IPS DF 4.7 (cell line): ENCODE measurements at regions not wholly inside any gene's neighbourhood (a gene's known extent, or its start where the extent isn't known, plus 50 kb on each side); places are given as distances from the start of the nearest gene placed in this dataset.
"Not testable (repeated sequence)": the region's sequence is repeated elsewhere in the genome, so short reads cannot be mapped to it uniquely, and the experiment has no call there.

Source experiments
- DNase-seq: peaks from one replicate; pipeline ENCODE4 v3.0.0-alpha.2; 2013; ENCODE audit warnings: low spot score; ENCODE audit errors: extremely low read depth

- no peak for DNase-seq
Observed at GRCh38 chr6:26173836-26174145, 86.6 kb downstream of the HFE start.

GRCh38 chr6:26175033-26175427 lies 87.8 kb downstream of the HFE start:
- no peak for DNase-seq

- no peak for DNase-seq
Observed at GRCh38 chr6:26175428-26176181, 88.4 kb downstream of the HFE start.

- DNase-seq: no peak
Observed at GRCh38 chr6:26179675-26180074, 92.4 kb downstream of the HFE start.

GRCh38 chr6:26180346-26180745 lies 93.1 kb downstream of the HFE start:
- no peak for DNase-seq

GRCh38 chr6:26183237-26183580 lies 96.0 kb downstream of the HFE start:
- no peak for DNase-seq

GRCh38 chr6:26183581-26184366 lies 96.5 kb downstream of the HFE start:
- no peak for DNase-seq

- DNase-seq: no peak
Observed at GRCh38 chr6:26184367-26184891, 97.2 kb downstream of the HFE start.

GRCh38 chr6:26185004-26185403 lies 97.8 kb downstream of the HFE start:
- no peak for DNase-seq

GRCh38 chr6:26185802-26186201 lies 98.6 kb downstream of the HFE start:
- no peak for DNase-seq

GRCh38 chr6:26186652-26187051 lies 99.4 kb downstream of the HFE start:
- no peak for DNase-seq

GRCh38 chr6:26187292-26187691 lies 100.1 kb downstream of the HFE start:
- DNase-seq: no peak

GRCh38 chr6:26187981-26188635 lies 100.9 kb downstream of the HFE start:
- DNase-seq: no peak

- DNase-seq: not testable (repeated sequence)
Observed at GRCh38 chr6:26191512-26191911, 104.3 kb downstream of the HFE start.

- no peak for DNase-seq
Observed at GRCh38 chr6:26193467-26194328, 106.5 kb downstream of the HFE start.

GRCh38 chr6:26194329-26194701 lies 107.1 kb downstream of the HFE start:
- no peak for DNase-seq

GRCh38 chr6:26194816-26195375 lies 107.7 kb downstream of the HFE start:
- no peak for DNase-seq

GRCh38 chr6:26195376-26195923 lies 108.2 kb downstream of the HFE start:
- DNase-seq: no peak

GRCh38 chr6:26195924-26196845 lies 109.0 kb downstream of the HFE start:
- DNase-seq: no peak
